HCT116 (cell line): ENCODE measurements at regions not wholly inside any gene's neighbourhood (a gene's known extent, or its start where the extent isn't known, plus 50 kb on each side); places are given as distances from the start of the nearest gene placed in this dataset.
A peak's percentile ranks its signal among the peaks of the same experiment; 100 is the strongest.

Experiments
- ATAC-seq: fragments of 200-7000 bp; cut with Tn5 transposase; 2 replicates; pipeline ENCODE4 v1.9.1; 2020; ENCODE audit warnings: mild to moderate bottlenecking, moderate library complexity
- BruUV-seq: library from RNA; stranded (reverse); fragments of 400-500 nt; replicated peaks from 2 replicates; lab custom pipeline; 2021; lab: Mats Ljungman, UMichigan
- CTCF ChIA-PET: fragments of 300-600 bp; sonication (Branson Sonifier 250); formaldehyde crosslinking; loops from one replicate; lab custom pipeline; 2021; ENCODE audit warnings: antibody characterized with exemption; lab: Charles Lee
- POLR2A ChIA-PET: fragments of 300-600, 350-600 bp; sonication (Branson Sonifier 250); formaldehyde crosslinking; loops from one replicate; lab custom pipeline; 2021; ENCODE audit warnings: antibody characterized with exemption; lab: Charles Lee
- RAD21 ChIA-PET, 2 experiments: fragments of 300-600 bp; sonication (Branson Sonifier 250); formaldehyde crosslinking; loops; one replicate each; lab custom pipeline; 2023; ENCODE audit warnings: low total read pairs in 2 of 2; ENCODE audit not compliant: uncharacterized antibody in 2 of 2, unreplicated experiment in 2 of 2, low non-redundant PET in 1 of 2; lab: Charles Lee
- DNase-seq: peaks from one replicate; pipeline ENCODE4 v3.0.0-alpha.2; 2010; ENCODE audit warnings: low read depth, low spot score
- H2AFZ ChIP-seq: fragments of 200-600 bp; shearing (Covaris generic), sonication (generic); 2 replicates; pipeline ENCODE4 v1.6.1; 2017; ENCODE audit warnings: low read depth, mixed run types, mixed read lengths, antibody characterized with exemption, low read length; ENCODE audit not compliant: poor library complexity, severe bottlenecking
- H3K27ac ChIP-seq: 2 replicates; pipeline ENCODE4 v1.5.1; 2012; ENCODE audit warnings: low read depth, low read length
- H3K27me3 ChIP-seq: fragments of 200-600 bp; sonication (generic); 2 replicates; pipeline ENCODE4 v1.6.1; 2016; ENCODE audit warnings: mixed run types, low read length, mixed read lengths; ENCODE audit not compliant: insufficient read depth
- H3K36me3 ChIP-seq, 2 experiments: fragments of 200-500 bp in 1 of 2; fragments of 200-600 bp in 1 of 2; sonication (Bioruptor generic) in 1 of 2; sonication (generic) in 1 of 2; 2 replicates each; pipeline versions ENCODE4 v1.5.1 to v1.6.1; 2014 to 2016; ENCODE audit warnings: low read length in 2 of 2, inconsistent platforms in 1 of 2, mixed read lengths in 1 of 2, mixed run types in 1 of 2; ENCODE audit not compliant: insufficient read depth in 2 of 2, control insufficient read depth in 1 of 2
- H3K4me1 ChIP-seq, 2 experiments: fragments of 200-600 bp in 1 of 2; sonication (generic) in 1 of 2; 2 replicates each; pipeline versions ENCODE4 v1.5.1 to v1.6.1; 2012 to 2017; ENCODE audit warnings: low read length in 2 of 2, inconsistent platforms in 1 of 2, mild to moderate bottlenecking in 1 of 2, mixed read lengths in 1 of 2, mixed run types in 1 of 2, moderate library complexity in 1 of 2; ENCODE audit not compliant: insufficient read depth in 2 of 2, control insufficient read depth in 1 of 2
- H3K4me2 ChIP-seq: fragments of 200-600 bp; sonication (generic); 2 replicates; pipeline ENCODE4 v1.6.1; 2017; ENCODE audit warnings: mixed run types, low read length, mixed read lengths
- H3K4me3 ChIP-seq, 2 experiments: fragments of 200-600 bp in 1 of 2; sonication (generic) in 1 of 2; replicated peaks in 1 of 2; 2 replicates each; pipeline ENCODE4 v1.5.1; 2011 to 2016; ENCODE audit warnings: low read length in 2 of 2, control low read depth in 1 of 2, low read depth in 1 of 2, mild to moderate bottlenecking in 1 of 2, mixed read lengths in 1 of 2, mixed run types in 1 of 2
- H3K79me2 ChIP-seq: fragments of 200-600 bp; sonication (generic); 2 replicates; pipeline ENCODE4 v1.6.1; 2017; ENCODE audit warnings: mild to moderate bottlenecking, mixed run types, low read length, moderate library complexity, mixed read lengths; ENCODE audit not compliant: insufficient read depth
- H3K9ac ChIP-seq: fragments of 200-600 bp; sonication (generic); 2 replicates; pipeline ENCODE4 v1.6.1; 2016; ENCODE audit warnings: low read length, mixed read lengths
- H3K9me2 ChIP-seq: fragments of 200-600 bp; sonication (generic), shearing (Covaris generic); 2 replicates; pipeline ENCODE4 v1.6.1; 2017; ENCODE audit warnings: mixed run types, mild to moderate bottlenecking, moderate library complexity; ENCODE audit not compliant: insufficient read depth
- H3K9me3 ChIP-seq, 2 experiments: fragments of 200-500 bp in 1 of 2; fragments of 200-600 bp in 1 of 2; sonication (Bioruptor generic) in 1 of 2; sonication (generic) in 1 of 2; 2 replicates each; pipeline ENCODE4 v1.6.1; 2014 to 2017; ENCODE audit warnings: low read length in 2 of 2, mixed read lengths in 2 of 2, inconsistent platforms in 1 of 2, low read depth in 1 of 2, mild to moderate bottlenecking in 1 of 2, mixed run types in 1 of 2, moderate library complexity in 1 of 2; ENCODE audit not compliant: control insufficient read depth in 1 of 2, insufficient read depth in 1 of 2
- H4K20me1 ChIP-seq: fragments of 200-600 bp; sonication (generic), shearing (Covaris generic); 2 replicates; pipeline ENCODE4 v1.6.1; 2017; ENCODE audit warnings: mixed run types, mild to moderate bottlenecking, moderate library complexity; ENCODE audit not compliant: insufficient read depth
- CTCF ChIP-seq, 3 experiments: fragments of 200-600 bp in 1 of 3; sonication (generic) in 1 of 3; IDR thresholded peaks in 2 of 3; conservative IDR thresholded peaks in 1 of 3; 2 replicates each; pipeline ENCODE4 v1.5.1; 2012 to 2017; ENCODE audit warnings: low read depth in 2 of 3, low read length in 2 of 3, antibody characterized with exemption in 1 of 3, borderline replicate concordance in 1 of 3, control low read depth in 1 of 3, mild to moderate bottlenecking in 1 of 3, mixed read lengths in 1 of 3, mixed run types in 1 of 3, moderate library complexity in 1 of 3; ENCODE audit not compliant: insufficient read depth in 1 of 3
- EGR1 ChIP-seq: IDR thresholded peaks from 2 replicates; pipeline ENCODE4 v1.6.1; 2012; ENCODE audit warnings: low read depth
- ELF1 ChIP-seq: IDR thresholded peaks from 2 replicates; pipeline ENCODE4 v1.6.1; 2012; ENCODE audit warnings: low read depth, borderline replicate concordance
- EZH2phosphoT487 ChIP-seq: fragments of 200-600 bp; IDR thresholded peaks from 2 replicates; pipeline ENCODE4 v1.6.1; 2018; ENCODE audit warnings: antibody characterized with exemption, borderline replicate concordance
- POLR2A ChIP-seq: IDR thresholded peaks from 2 replicates; pipeline ENCODE4 v1.7.0; 2011; ENCODE audit warnings: borderline replicate concordance; ENCODE audit not compliant: insufficient read depth, insufficient read length; ENCODE audit errors: extremely low read depth
- RAD21 ChIP-seq: IDR thresholded peaks from 2 replicates; pipeline ENCODE4 v1.6.1; 2012; ENCODE audit warnings: low read depth, mild to moderate bottlenecking
- ZBTB33 ChIP-seq: IDR thresholded peaks from 2 replicates; pipeline ENCODE4 v1.6.1; 2011; ENCODE audit warnings: mild to moderate bottlenecking, low read length, moderate library complexity; ENCODE audit not compliant: insufficient replicate concordance; ENCODE audit errors: extremely low read depth
- intact Hi-C: fragments of 100-400 bp; cut with micrococcal nuclease; formaldehyde crosslinking; loops from 2 replicates; pipeline ENCODE4 v1.10.0; 2022

GRCh38 chr2:186241874-186242273 is 244.2 kb upstream of the ZC3H15 start:
- CTCF ChIA-PET: no interaction called here
- H3K4me2 ChIP-seq: no peak overlapping the region
- RAD21 ChIA-PET: no interaction called here
- H3K79me2 ChIP-seq: no peaks in the 10 kb centered on the region
- POLR2A ChIA-PET: no interaction called here
- H3K9me2 ChIP-seq: no peaks in the 10 kb centered on the region
- no peak overlapping the region for H3K27ac ChIP-seq
- H3K9me3 ChIP-seq: no peaks in the 10 kb centered on the region
- intact Hi-C loops: no loop called here
- H3K9ac ChIP-seq: no peak overlapping the region
- TF ChIP-seq EZH2phosphoT487: no peak
- TF ChIP-seq POLR2A: no peak
- TF ChIP-seq RAD21: no peak
- TF ChIP-seq CTCF (IDR thresholded peaks at IDR 0.05 in 2 of 3, conservative IDR thresholded peaks at IDR 0.05 in 1 of 3; ENCODE audit: borderline replicate concordance in 1 of 3, insufficient read depth in 1 of 3, low read depth in 2 of 3, low read length in 2 of 3): peak in 2 of 3 experiments; percentile 27 to 33; a peak in 4 of 6 replicates
- H3K27me3 ChIP-seq: no peaks in the 10 kb centered on the region
- ATAC-seq (no peak), DNase-seq (no peak)
- no peak overlapping the region for H3K4me3 ChIP-seq
- H4K20me1 ChIP-seq: no peaks in the 10 kb centered on the region
- no peaks in the 10 kb centered on the region for H3K36me3 ChIP-seq
- no peak overlapping the region for H2AFZ ChIP-seq
- no peaks in the 10 kb centered on the region for H3K4me1 ChIP-seq
- no TSS peak for BruUV-seq

GRCh38 chr2:186254759-186255158 is 231.3 kb upstream of the ZC3H15 start:
- no TSS peak for BruUV-seq

More at GRCh38 chr2:186254759-186255158, 231.3 kb upstream of the ZC3H15 start:
- ATAC-seq: no peak
- ChIA-PET RAD21 (no interaction called here), POLR2A (no interaction called here)
- no peak for DNase-seq
- H3K27ac ChIP-seq: no peak overlapping the region
- no peaks in the 10 kb centered on the region for H3K27me3 ChIP-seq
- no peaks in the 10 kb centered on the region for H3K36me3 ChIP-seq
- TF ChIP-seq ZBTB33 (no peak), POLR2A (no peak), ELF1 (no peak), EGR1 (no peak), RAD21 (no peak)
- TF ChIP-seq, all 23 proteins: peak for 0
- intact Hi-C loops: loop anchor here (5.0 to 10.0 kb wide), 3 partner anchors 280 to 962 kb away; no protein-coding TSS in a partner anchor
- Histone ChIP-seq H3K4me2 (no peak overlapping the region), H3K9me3 (no peaks in the 10 kb centered on the region), H4K20me1 (no peaks in the 10 kb centered on the region; the same call in 1 of the 2 replicates), H3K9me2 (no peaks in the 10 kb centered on the region), H3K79me2 (no peaks in the 10 kb centered on the region), H3K4me1 (no peaks in the 10 kb centered on the region), H3K4me3 (no peak overlapping the region), H2AFZ (no peak overlapping the region), H3K9ac (no peak overlapping the region)
- CTCF ChIA-PET: no interaction called here
